ENCODE measurements at regions not wholly inside any gene's neighbourhood (a gene's known extent, or its start where the extent isn't known, plus 50 kb on each side); places are given as distances from the start of the nearest gene placed in this dataset.

DNA sequence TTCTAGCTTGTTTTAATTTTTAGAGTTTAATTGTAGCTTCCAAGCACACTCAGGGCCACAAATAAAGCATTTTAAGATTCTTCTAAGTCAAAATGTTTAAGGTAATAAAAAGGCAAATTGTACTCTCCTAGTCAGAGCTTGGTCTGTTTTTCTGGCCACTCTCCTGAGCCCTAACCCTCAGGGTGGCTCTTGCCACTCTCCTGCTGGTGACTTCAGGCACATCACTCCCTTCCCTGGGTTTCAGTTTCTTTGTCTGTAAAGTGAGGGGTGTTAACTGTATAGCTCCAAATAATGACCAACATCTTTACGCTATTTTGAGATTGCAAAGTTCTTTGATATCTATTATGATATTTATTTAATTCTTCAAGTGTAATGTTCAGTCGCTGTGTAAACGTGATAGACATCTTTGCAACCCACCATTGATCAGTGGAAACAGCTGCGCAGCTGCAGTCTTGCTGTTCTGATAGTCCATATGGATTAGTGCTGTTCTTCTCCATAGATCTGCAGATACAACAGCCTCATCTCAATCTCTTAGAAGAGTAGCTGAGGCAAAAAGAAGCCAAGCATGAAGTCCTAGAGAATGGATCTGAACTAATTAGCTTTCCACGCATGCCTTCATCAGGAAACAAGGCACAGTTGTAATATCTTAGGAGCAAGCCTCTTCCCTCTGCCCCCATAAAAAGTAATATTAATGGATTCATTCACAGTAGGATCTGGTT is 189.9 kb downstream of the PLPP4 start:
- no peak overlapping the region for H2AK5ac ChIP-seq (ENCODE audit: low read depth, low read length)
- no peak overlapping the region for H3K23ac ChIP-seq (ENCODE audit: low read depth, low read length, poor library complexity)
- H3K9me3 ChIP-seq (replicated peaks in 1 of 2; ENCODE audit: control insufficient read depth in 2 of 2, insufficient read depth in 1 of 2, low read depth in 1 of 2, low read length in 2 of 2) = no peaks in the 10 kb centered on the region
- no peak overlapping the region for H2BK12ac ChIP-seq (ENCODE audit: low read length)
- no peaks in the 10 kb centered on the region for H3K36me3 ChIP-seq (replicated peaks in 1 of 2; ENCODE audit: control insufficient read depth in 2 of 2, insufficient read depth in 2 of 2, low read length in 2 of 2)
- H3K18ac ChIP-seq (ENCODE audit: low read length) = no peak overlapping the region
- DNase-seq (ENCODE audit: low spot score) = no peak
- no peak overlapping the region for H2BK120ac ChIP-seq (ENCODE audit: low read depth, low read length)
- H3K79me1 ChIP-seq (ENCODE audit: low read depth, low read length) = no peaks in the 10 kb centered on the region
- no peaks in the 10 kb centered on the region for H3K27me3 ChIP-seq (ENCODE audit: control insufficient read depth in 3 of 3, insufficient read depth in 3 of 3, low read depth in 1 of 3, low read length in 3 of 3)
- peaks cover 0 to 10% of the 10 kb centered on the region in 2 donors for H3K4me1 ChIP-seq (ENCODE audit: control insufficient read depth in 2 of 2, insufficient read depth in 1 of 2, low read depth in 1 of 2, low read length in 2 of 2)
- no peak overlapping the region for H2AFZ ChIP-seq (ENCODE audit: low read length)
- no CpG with 5 or more reads among the region's 5 CpGs for WGBS, 2 donors (ENCODE audit: extremely low coverage in 2 of 2, insufficient read length in 2 of 2, insufficient replicate concordance in 1 of 2)
- no peak overlapping the region for H3K4me2 ChIP-seq (ENCODE audit: insufficient read depth, low read length, poor library complexity, severe bottlenecking)
- H4K8ac ChIP-seq (ENCODE audit: low read depth, low read length) = no peak overlapping the region
- no peak overlapping the region for H4K91ac ChIP-seq (ENCODE audit: low read depth, low read length, poor library complexity)
- H3K4me3 ChIP-seq (ENCODE audit: low read length in 2 of 2) = no peak overlapping the region
- no peak overlapping the region for H3K27ac ChIP-seq (replicated peaks; ENCODE audit: low read length)
- no peak overlapping the region for H3K9ac ChIP-seq (ENCODE audit: low read depth, low read length, poor library complexity)
- no peak overlapping the region for H3K4ac ChIP-seq (ENCODE audit: low read length)
- H2BK15ac ChIP-seq (ENCODE audit: low read length) = no peak overlapping the region
- H3K14ac ChIP-seq (ENCODE audit: low read length) = no peak overlapping the region
- no peak overlapping the region for H2BK5ac ChIP-seq (ENCODE audit: low read length)

GRCh38 chr10:120650705-120651399 is 193.8 kb downstream of the PLPP4 start:
- no peak overlapping the region for H3K4me3 ChIP-seq (ENCODE audit: low read length in 2 of 2)
- no peak overlapping the region for H4K91ac ChIP-seq (ENCODE audit: low read depth, low read length, poor library complexity)
- no peak overlapping the region for H3K4ac ChIP-seq (ENCODE audit: low read length)
- H3K23ac ChIP-seq (ENCODE audit: low read depth, low read length, poor library complexity) = no peak overlapping the region
- no peak overlapping the region for H3K27ac ChIP-seq (replicated peaks; ENCODE audit: low read length)
- no peaks in the 10 kb centered on the region for H3K9me3 ChIP-seq (replicated peaks in 1 of 2; ENCODE audit: control insufficient read depth in 2 of 2, insufficient read depth in 1 of 2, low read depth in 1 of 2, low read length in 2 of 2)
- no peak overlapping the region for H2BK15ac ChIP-seq (ENCODE audit: low read length)
- H2AK5ac ChIP-seq (ENCODE audit: low read depth, low read length) = no peak overlapping the region
- no peak overlapping the region for H2BK5ac ChIP-seq (ENCODE audit: low read length)
- peaks cover 0 to 4% (median 0%) of the 10 kb centered on the region in 3 experiments for H3K27me3 ChIP-seq (ENCODE audit: control insufficient read depth in 3 of 3, insufficient read depth in 3 of 3, low read depth in 1 of 3, low read length in 3 of 3)
- no peak overlapping the region for H3K14ac ChIP-seq (ENCODE audit: low read length)
- H4K8ac ChIP-seq (ENCODE audit: low read depth, low read length) = no peak overlapping the region
- no peaks in the 10 kb centered on the region for H3K79me1 ChIP-seq (ENCODE audit: low read depth, low read length)
- DNase-seq (ENCODE audit: low spot score) = no peak
- no peak overlapping the region for H2BK12ac ChIP-seq (ENCODE audit: low read length)
- no peak overlapping the region for H3K4me2 ChIP-seq (ENCODE audit: insufficient read depth, low read length, poor library complexity, severe bottlenecking)
- H3K36me3 ChIP-seq (replicated peaks in 1 of 2; ENCODE audit: control insufficient read depth in 2 of 2, insufficient read depth in 2 of 2, low read length in 2 of 2) = no peaks in the 10 kb centered on the region
- no peak overlapping the region for H2AFZ ChIP-seq (ENCODE audit: low read length)
- no peak overlapping the region for H2BK120ac ChIP-seq (ENCODE audit: low read depth, low read length)
- H3K4me1 ChIP-seq (ENCODE audit: control insufficient read depth in 2 of 2, insufficient read depth in 1 of 2, low read depth in 1 of 2, low read length in 2 of 2) = peaks cover 0 to 2% of the 10 kb centered on the region in 2 donors
- no CpG with 5 or more reads among the region's 7 CpGs for WGBS, 2 donors (ENCODE audit: extremely low coverage in 2 of 2, insufficient read length in 2 of 2, insufficient replicate concordance in 1 of 2)
- H3K9ac ChIP-seq (ENCODE audit: low read depth, low read length, poor library complexity) = no peak overlapping the region
- no peak overlapping the region for H3K18ac ChIP-seq (ENCODE audit: low read length)

GRCh38 chr10:120656107-120656506 is 195.1 kb upstream of the WDR11 start:
- Histone ChIP-seq H2BK15ac (ENCODE audit: low read length) (no peak overlapping the region), H3K23ac (ENCODE audit: low read depth, low read length, poor library complexity) (no peak overlapping the region), H2AFZ (ENCODE audit: low read length) (no peak overlapping the region), H2AK5ac (ENCODE audit: low read depth, low read length) (no peak overlapping the region), H3K27ac (replicated peaks; ENCODE audit: low read length) (no peak overlapping the region), H4K91ac (ENCODE audit: low read depth, low read length, poor library complexity) (no peak overlapping the region), H3K9me3 (replicated peaks in 1 of 2; ENCODE audit: control insufficient read depth in 2 of 2, insufficient read depth in 1 of 2, low read depth in 1 of 2, low read length in 2 of 2) (no peaks in the 10 kb centered on the region), H2BK12ac (ENCODE audit: low read length) (no peak overlapping the region), H4K8ac (ENCODE audit: low read depth, low read length) (no peak overlapping the region), H3K4me1 (ENCODE audit: control insufficient read depth in 2 of 2, insufficient read depth in 1 of 2, low read depth in 1 of 2, low read length in 2 of 2) (no peaks in the 10 kb centered on the region), H3K4me2 (ENCODE audit: insufficient read depth, low read length, poor library complexity, severe bottlenecking) (no peak overlapping the region), H3K4ac (ENCODE audit: low read length) (no peak overlapping the region), H3K79me1 (ENCODE audit: low read depth, low read length) (no peaks in the 10 kb centered on the region), H3K4me3 (ENCODE audit: low read length in 2 of 2) (no peak overlapping the region), H2BK120ac (ENCODE audit: low read depth, low read length) (no peak overlapping the region), H3K36me3 (replicated peaks in 1 of 2; ENCODE audit: control insufficient read depth in 2 of 2, insufficient read depth in 2 of 2, low read length in 2 of 2) (no peaks in the 10 kb centered on the region), H3K14ac (ENCODE audit: low read length) (no peak overlapping the region), H3K18ac (ENCODE audit: low read length) (no peak overlapping the region), H3K27me3 (ENCODE audit: control insufficient read depth in 3 of 3, insufficient read depth in 3 of 3, low read depth in 1 of 3, low read length in 3 of 3) (peaks cover 0 to 4% (median 0%) of the 10 kb centered on the region in 3 experiments), H2BK5ac (ENCODE audit: low read length) (no peak overlapping the region), H3K9ac (ENCODE audit: low read depth, low read length, poor library complexity) (no peak overlapping the region)
- DNase-seq (ENCODE audit: low spot score) = no peak
- no CpG with 5 or more reads among the region's 2 CpGs for whole genome bisulfite sequencing, 2 donors (ENCODE audit: extremely low coverage in 2 of 2, insufficient read length in 2 of 2, insufficient replicate concordance in 1 of 2)

- Histone ChIP-seq H3K4me2 (ENCODE audit: insufficient read depth, low read length, poor library complexity, severe bottlenecking) (no peak overlapping the region), H2BK120ac (ENCODE audit: low read depth, low read length) (no peak overlapping the region), H3K27me3 (ENCODE audit: control insufficient read depth in 3 of 3, insufficient read depth in 3 of 3, low read depth in 1 of 3, low read length in 3 of 3) (no peaks in the 10 kb centered on the region), H2BK15ac (ENCODE audit: low read length) (no peak overlapping the region), H3K23ac (ENCODE audit: low read depth, low read length, poor library complexity) (no peak overlapping the region), H3K4me1 (ENCODE audit: control insufficient read depth in 2 of 2, insufficient read depth in 1 of 2, low read depth in 1 of 2, low read length in 2 of 2) (no peaks in the 10 kb centered on the region), H3K9me3 (replicated peaks in 1 of 2; ENCODE audit: control insufficient read depth in 2 of 2, insufficient read depth in 1 of 2, low read depth in 1 of 2, low read length in 2 of 2) (no peaks in the 10 kb centered on the region), H3K36me3 (replicated peaks in 1 of 2; ENCODE audit: control insufficient read depth in 2 of 2, insufficient read depth in 2 of 2, low read length in 2 of 2) (no peaks in the 10 kb centered on the region), H2AK5ac (ENCODE audit: low read depth, low read length) (no peak overlapping the region), H2BK5ac (ENCODE audit: low read length) (no peak overlapping the region), H3K27ac (replicated peaks; ENCODE audit: low read length) (no peak overlapping the region), H4K91ac (ENCODE audit: low read depth, low read length, poor library complexity) (no peak overlapping the region), H3K9ac (ENCODE audit: low read depth, low read length, poor library complexity) (no peak overlapping the region), H3K79me1 (ENCODE audit: low read depth, low read length) (no peaks in the 10 kb centered on the region), H3K14ac (ENCODE audit: low read length) (no peak overlapping the region), H2BK12ac (ENCODE audit: low read length) (no peak overlapping the region), H2AFZ (ENCODE audit: low read length) (no peak overlapping the region), H3K18ac (ENCODE audit: low read length) (no peak overlapping the region), H4K8ac (ENCODE audit: low read depth, low read length) (no peak overlapping the region), H3K4me3 (ENCODE audit: low read length in 2 of 2) (no peak overlapping the region), H3K4ac (ENCODE audit: low read length) (no peak overlapping the region)
- DNase-seq (ENCODE audit: low spot score) = no peak
- WGBS, 2 donors (ENCODE audit: extremely low coverage in 2 of 2, insufficient read length in 2 of 2, insufficient replicate concordance in 1 of 2) = no CpG with 5 or more reads among the region's 3 CpGs
Observed at GRCh38 chr10:120657371-120657770, 193.8 kb upstream of the WDR11 start.
